Liver (tissue), 8 donors: ENCODE measurements at regions not wholly inside any gene's neighbourhood (a gene's known extent, or its start where the extent isn't known, plus 50 kb on each side); places are given as distances from the start of the nearest gene placed in this dataset.

ENCODE experiments used
- DNase-seq: peaks from one replicate; pipeline ENCODE4 v3.0.0-alpha.2; 2017; ENCODE audit warnings: low spot score
- H3K27ac ChIP-seq, 2 donors: one replicate each; pipeline ENCODE4 v1.7.0; 2013; ENCODE audit warnings: inconsistent platforms in 2 of 2, low read length in 2 of 2, control low read depth in 1 of 2, low read depth in 1 of 2, mild to moderate bottlenecking in 1 of 2
- H3K27me3 ChIP-seq, 4 donors: one replicate each; pipeline versions ENCODE4 v1.6.1 to v1.7.0; 2013; ENCODE audit warnings: low read length in 3 of 4, inconsistent platforms in 1 of 4, mild to moderate bottlenecking in 1 of 4, moderate library complexity in 1 of 4; ENCODE audit not compliant: control insufficient read depth in 4 of 4, insufficient read depth in 4 of 4
- H3K36me3 ChIP-seq, 4 donors: one replicate each; pipeline versions ENCODE4 v1.6.1 to v1.7.0; 2013; ENCODE audit warnings: low read length in 3 of 4, mild to moderate bottlenecking in 3 of 4, low read depth in 1 of 4, moderate library complexity in 1 of 4; ENCODE audit not compliant: control insufficient read depth in 4 of 4, insufficient read depth in 3 of 4
- H3K4me1 ChIP-seq, 4 donors: one replicate each; pipeline versions ENCODE4 v1.6.1 to v1.7.0; 2013; ENCODE audit warnings: low read length in 3 of 4, mild to moderate bottlenecking in 3 of 4, moderate library complexity in 1 of 4; ENCODE audit not compliant: control insufficient read depth in 4 of 4, insufficient read depth in 4 of 4
- H3K4me3 ChIP-seq, 3 donors: one replicate each; pipeline versions ENCODE4 v1.6.1 to v1.7.0; 2013; ENCODE audit warnings: low read length in 3 of 3, control low read depth in 1 of 3, low read depth in 1 of 3, mild to moderate bottlenecking in 1 of 3
- H3K9ac ChIP-seq, 2 donors: one replicate each; pipeline ENCODE4 v1.7.0; 2013; ENCODE audit warnings: low read length in 2 of 2, mild to moderate bottlenecking in 2 of 2, moderate library complexity in 2 of 2, control low read depth in 1 of 2, low read depth in 1 of 2
- H3K9me3 ChIP-seq, 4 donors: one replicate each; pipeline versions ENCODE4 v1.6.1 to v1.7.0; 2013; ENCODE audit warnings: low read length in 3 of 4; ENCODE audit not compliant: control insufficient read depth in 4 of 4
- EGR1 ChIP-seq, 2 donors: IDR thresholded peaks; 2 replicates each; pipeline ENCODE4 v1.6.1; 2016 to 2018; ENCODE audit warnings: antibody characterized with exemption in 2 of 2, low read depth in 2 of 2
- FOXA1 ChIP-seq: IDR thresholded peaks from 2 replicates; pipeline ENCODE4 v1.6.1; 2016; ENCODE audit warnings: antibody characterized with exemption
- FOXA2 ChIP-seq: IDR thresholded peaks from 2 replicates; pipeline ENCODE4 v1.6.1; 2016; ENCODE audit warnings: antibody characterized with exemption
- GABPA ChIP-seq, 2 donors: IDR thresholded peaks in 1 of 2; conservative IDR thresholded peaks in 1 of 2; 2 replicates each; pipeline ENCODE4 v1.6.1; 2016; ENCODE audit warnings: antibody characterized with exemption in 2 of 2, mild to moderate bottlenecking in 1 of 2, moderate library complexity in 1 of 2
- HNF4A ChIP-seq, 2 donors: conservative IDR thresholded peaks; 2 replicates each; pipeline ENCODE4 v1.6.1; 2016; ENCODE audit warnings: antibody characterized with exemption in 2 of 2, mild to moderate bottlenecking in 2 of 2
- HNF4G ChIP-seq: IDR thresholded peaks from 2 replicates; pipeline ENCODE4 v1.6.1; 2016; ENCODE audit warnings: antibody characterized with exemption
- NR2F2 ChIP-seq: IDR thresholded peaks from 2 replicates; pipeline ENCODE4 v1.6.1; 2016; ENCODE audit warnings: antibody characterized with exemption
- RAD21 ChIP-seq, 2 donors: IDR thresholded peaks; 2 replicates each; pipeline ENCODE4 v1.6.1; 2016; ENCODE audit warnings: antibody characterized with exemption in 2 of 2, mild to moderate bottlenecking in 2 of 2
- RXRA ChIP-seq, 2 donors: IDR thresholded peaks; 2 replicates each; pipeline ENCODE4 v1.6.1; 2017 to 2018; ENCODE audit warnings: antibody characterized with exemption in 2 of 2, mild to moderate bottlenecking in 1 of 2
- SP1 ChIP-seq: IDR thresholded peaks from 2 replicates; pipeline ENCODE4 v1.6.1; 2018; ENCODE audit warnings: antibody characterized with exemption, mild to moderate bottlenecking
- TAF1 ChIP-seq: conservative IDR thresholded peaks from 2 replicates; pipeline ENCODE4 v1.6.1; 2016; ENCODE audit warnings: antibody characterized with exemption, mild to moderate bottlenecking
- ZBTB33 ChIP-seq: IDR thresholded peaks from 2 replicates; pipeline ENCODE4 v1.6.1; 2016; ENCODE audit warnings: antibody characterized with exemption
- WGBS: extraction: QIAGEN DNeasy Blood & Tissue Kit; methylation state at CpG from one replicate; pipeline ENCODE4 v1.1.7; 2013; 5-methylcytosine and 5-hydroxymethylcytosine counted together
- TF ChIP-seq, protein P1 (sequence below): IDR thresholded peaks from 2 replicates; pipeline ENCODE4 v1.6.1; 2016; ENCODE audit warnings: antibody characterized with exemption, mild to moderate bottlenecking
- TF ChIP-seq, protein P2 (sequence below): fragments of 150-350 bp; IDR thresholded peaks from 2 replicates; pipeline ENCODE4 v1.5.1; 2017; ENCODE audit warnings: improper control_type of control experiment, low read depth, low read length; ENCODE audit not compliant: missing input control
- TF ChIP-seq, protein P3 (sequence below): IDR thresholded peaks from 2 replicates; pipeline ENCODE4 v1.6.1; 2016; ENCODE audit warnings: antibody characterized with exemption
- donor health status: healthy.
- donor health status: healthy.
- donor health status: healthy.
- donor health status: healthy.
- donor health status: healthy.

GRCh38 chr14:85319998-85320630 is 209.8 kb upstream of the FLRT2 start:
- H3K9ac ChIP-seq, result no peak overlapping the region
- no peaks in the 10 kb centered on the region for H3K27me3 ChIP-seq
- no peaks in the 10 kb centered on the region for H3K36me3 ChIP-seq
- H3K9me3 ChIP-seq, result no peaks in the 10 kb centered on the region
- H3K4me3 ChIP-seq, result no peak overlapping the region
- WGBS, result 56% methylated on average over 6 of the region's 6 CpGs
- DNase-seq, result no peak
- TF ChIP-seq TAF1 (no peak), RAD21 (IDR thresholded peaks at IDR 0.05) (no peak), HNF4A (conservative IDR thresholded peaks at IDR 0.05) (no peak), NR2F2 (no peak), ZBTB33 (no peak), RXRA (IDR thresholded peaks at IDR 0.05) (no peak), FOXA2 (no peak), EGR1 (IDR thresholded peaks at IDR 0.05; ENCODE audit: low read depth in 2 of 2) (no peak), SP1 (no peak), FOXA1 (no peak), HNF4G (no peak), GABPA (IDR thresholded peaks at IDR 0.05 in 1 of 2, conservative IDR thresholded peaks at IDR 0.05 in 1 of 2) (no peak)
- TF ChIP-seq, protein P1, sequence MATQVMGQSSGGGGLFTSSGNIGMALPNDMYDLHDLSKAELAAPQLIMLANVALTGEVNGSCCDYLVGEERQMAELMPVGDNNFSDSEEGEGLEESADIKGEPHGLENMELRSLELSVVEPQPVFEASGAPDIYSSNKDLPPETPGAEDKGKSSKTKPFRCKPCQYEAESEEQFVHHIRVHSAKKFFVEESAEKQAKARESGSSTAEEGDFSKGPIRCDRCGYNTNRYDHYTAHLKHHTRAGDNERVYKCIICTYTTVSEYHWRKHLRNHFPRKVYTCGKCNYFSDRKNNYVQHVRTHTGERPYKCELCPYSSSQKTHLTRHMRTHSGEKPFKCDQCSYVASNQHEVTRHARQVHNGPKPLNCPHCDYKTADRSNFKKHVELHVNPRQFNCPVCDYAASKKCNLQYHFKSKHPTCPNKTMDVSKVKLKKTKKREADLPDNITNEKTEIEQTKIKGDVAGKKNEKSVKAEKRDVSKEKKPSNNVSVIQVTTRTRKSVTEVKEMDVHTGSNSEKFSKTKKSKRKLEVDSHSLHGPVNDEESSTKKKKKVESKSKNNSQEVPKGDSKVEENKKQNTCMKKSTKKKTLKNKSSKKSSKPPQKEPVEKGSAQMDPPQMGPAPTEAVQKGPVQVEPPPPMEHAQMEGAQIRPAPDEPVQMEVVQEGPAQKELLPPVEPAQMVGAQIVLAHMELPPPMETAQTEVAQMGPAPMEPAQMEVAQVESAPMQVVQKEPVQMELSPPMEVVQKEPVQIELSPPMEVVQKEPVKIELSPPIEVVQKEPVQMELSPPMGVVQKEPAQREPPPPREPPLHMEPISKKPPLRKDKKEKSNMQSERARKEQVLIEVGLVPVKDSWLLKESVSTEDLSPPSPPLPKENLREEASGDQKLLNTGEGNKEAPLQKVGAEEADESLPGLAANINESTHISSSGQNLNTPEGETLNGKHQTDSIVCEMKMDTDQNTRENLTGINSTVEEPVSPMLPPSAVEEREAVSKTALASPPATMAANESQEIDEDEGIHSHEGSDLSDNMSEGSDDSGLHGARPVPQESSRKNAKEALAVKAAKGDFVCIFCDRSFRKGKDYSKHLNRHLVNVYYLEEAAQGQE, result no peak
- TF ChIP-seq, protein P2, sequence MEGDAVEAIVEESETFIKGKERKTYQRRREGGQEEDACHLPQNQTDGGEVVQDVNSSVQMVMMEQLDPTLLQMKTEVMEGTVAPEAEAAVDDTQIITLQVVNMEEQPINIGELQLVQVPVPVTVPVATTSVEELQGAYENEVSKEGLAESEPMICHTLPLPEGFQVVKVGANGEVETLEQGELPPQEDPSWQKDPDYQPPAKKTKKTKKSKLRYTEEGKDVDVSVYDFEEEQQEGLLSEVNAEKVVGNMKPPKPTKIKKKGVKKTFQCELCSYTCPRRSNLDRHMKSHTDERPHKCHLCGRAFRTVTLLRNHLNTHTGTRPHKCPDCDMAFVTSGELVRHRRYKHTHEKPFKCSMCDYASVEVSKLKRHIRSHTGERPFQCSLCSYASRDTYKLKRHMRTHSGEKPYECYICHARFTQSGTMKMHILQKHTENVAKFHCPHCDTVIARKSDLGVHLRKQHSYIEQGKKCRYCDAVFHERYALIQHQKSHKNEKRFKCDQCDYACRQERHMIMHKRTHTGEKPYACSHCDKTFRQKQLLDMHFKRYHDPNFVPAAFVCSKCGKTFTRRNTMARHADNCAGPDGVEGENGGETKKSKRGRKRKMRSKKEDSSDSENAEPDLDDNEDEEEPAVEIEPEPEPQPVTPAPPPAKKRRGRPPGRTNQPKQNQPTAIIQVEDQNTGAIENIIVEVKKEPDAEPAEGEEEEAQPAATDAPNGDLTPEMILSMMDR, result no peak
- TF ChIP-seq, protein P3, sequence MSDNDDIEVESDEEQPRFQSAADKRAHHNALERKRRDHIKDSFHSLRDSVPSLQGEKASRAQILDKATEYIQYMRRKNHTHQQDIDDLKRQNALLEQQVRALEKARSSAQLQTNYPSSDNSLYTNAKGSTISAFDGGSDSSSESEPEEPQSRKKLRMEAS, result no peak
- H3K4me1 ChIP-seq, result no peaks in the 10 kb centered on the region
- no peak overlapping the region for H3K27ac ChIP-seq
